MM.1S (cell line): ENCODE measurements at regions not wholly inside any gene's neighbourhood (a gene's known extent, or its start where the extent isn't known, plus 50 kb on each side); places are given as distances from the start of the nearest gene placed in this dataset.

Experiments used
- DNase-seq: peaks from one replicate; pipeline ENCODE4 v3.0.0-alpha.2; 2015
- H2AFZ ChIP-seq: fragments of 300-600 bp; sonication (generic); 2 replicates; pipeline ENCODE4 v1.6.0; 2016; ENCODE audit warnings: antibody characterized with exemption, low read length
- H3F3A ChIP-seq: fragments of 300-600 bp; sonication (generic); 2 replicates; pipeline ENCODE4 v1.6.1; 2016; ENCODE audit warnings: mild to moderate bottlenecking, antibody characterized with exemption, low read length, moderate library complexity, mixed read lengths; ENCODE audit not compliant: insufficient read depth
- H3K27ac ChIP-seq: fragments of 300-600 bp; sonication (generic); 2 replicates; pipeline ENCODE4 v1.5.1; 2016; ENCODE audit warnings: mild to moderate bottlenecking, low read length
- H3K27me3 ChIP-seq: fragments of 300-600 bp; sonication (generic); replicated peaks from 2 replicates; pipeline ENCODE4 v1.6.0; 2016; ENCODE audit warnings: low read length; ENCODE audit not compliant: insufficient read depth
- H3K36me3 ChIP-seq: fragments of 300-600 bp; sonication (generic); replicated peaks from 2 replicates; pipeline ENCODE4 v1.6.1; 2016; ENCODE audit warnings: mild to moderate bottlenecking, low read length, mixed read lengths; ENCODE audit not compliant: insufficient read depth
- H3K4me1 ChIP-seq: fragments of 300-600 bp; sonication (generic); 2 replicates; pipeline ENCODE4 v1.6.1; 2016; ENCODE audit warnings: low read length, mixed read lengths
- H3K4me2 ChIP-seq: fragments of 300-600 bp; sonication (generic); 2 replicates; pipeline ENCODE4 v1.6.0; 2016; ENCODE audit warnings: low read depth, low read length
- H3K4me3 ChIP-seq: fragments of 300-600 bp; sonication (generic); 2 replicates; pipeline ENCODE4 v1.5.1; 2016; ENCODE audit warnings: low read length, mixed read lengths
- H3K79me2 ChIP-seq: fragments of 300-600 bp; sonication (generic); 2 replicates; pipeline ENCODE4 v1.6.1; 2016; ENCODE audit warnings: mixed run types, low read length, mixed read lengths
- H3K9ac ChIP-seq: fragments of 300-600 bp; sonication (generic); 2 replicates; pipeline ENCODE4 v1.6.1; 2016; ENCODE audit warnings: low read length, mixed read lengths
- H3K9me2 ChIP-seq: fragments of 300-600 bp; sonication (generic); replicated peaks from 2 replicates; pipeline ENCODE4 v1.6.1; 2016; ENCODE audit warnings: mild to moderate bottlenecking, low read length, mixed read lengths; ENCODE audit not compliant: insufficient read depth
- H3K9me3 ChIP-seq: fragments of 300-600 bp; sonication (generic); replicated peaks from 2 replicates; pipeline ENCODE4 v1.6.1; 2016; ENCODE audit warnings: mild to moderate bottlenecking, low read length, mixed read lengths; ENCODE audit not compliant: insufficient read depth
- H4K20me1 ChIP-seq: fragments of 300-600 bp; sonication (generic); 2 replicates; pipeline ENCODE4 v1.6.1; 2016; ENCODE audit warnings: mild to moderate bottlenecking, low read length, moderate library complexity, mixed read lengths; ENCODE audit not compliant: insufficient read depth
- CTCF ChIP-seq: fragments of 300-600 bp; sonication (generic); IDR thresholded peaks from 2 replicates; pipeline ENCODE4 v1.5.1; 2016; ENCODE audit warnings: antibody characterized with exemption, low read length, mixed read lengths
- EZH2 ChIP-seq: fragments of 300-600 bp; sonication (generic); optimal IDR thresholded peaks from 2 replicates; pipeline ENCODE3; 2017; ENCODE audit warnings: low read depth, mild to moderate bottlenecking, antibody characterized with exemption, low read length, mixed read lengths
- EZH2phosphoT487 ChIP-seq: fragments of 300-600 bp; sonication (generic); IDR thresholded peaks from 2 replicates; pipeline ENCODE4 v1.6.1; 2018; ENCODE audit warnings: antibody characterized with exemption, low read length

- Histone ChIP-seq H4K20me1 (no peaks in the 10 kb centered on the region), H3K79me2 (no peaks in the 10 kb centered on the region), H3K9ac (no peak overlapping the region), H3K27ac (no peak overlapping the region), H3K4me3 (no peak overlapping the region), H3K27me3 (no peaks in the 10 kb centered on the region), H3K9me3 (no peaks in the 10 kb centered on the region), H3K4me1 (no peaks in the 10 kb centered on the region), H3F3A (no peaks in the 10 kb centered on the region), H3K9me2 (no peaks in the 10 kb centered on the region), H2AFZ (no peak overlapping the region), H3K36me3 (no peaks in the 10 kb centered on the region), H3K4me2 (no peak overlapping the region)
- DNase-seq, result no peak
- TF ChIP-seq EZH2phosphoT487 (no peak), CTCF (no peak), EZH2 (no peak)
Measured at GRCh38 chr12:87518481-87518880, 510.7 kb downstream of the C12orf50 start.

GRCh38 chr12:87518036-87518435 lies 511.2 kb downstream of the C12orf50 start:
- no peaks in the 10 kb centered on the region for H3F3A ChIP-seq
- H3K4me3 ChIP-seq, result no peak overlapping the region
- H3K4me2 ChIP-seq, result no peak overlapping the region
- H3K9ac ChIP-seq, result no peak overlapping the region
- DNase-seq, result no peak
- H4K20me1 ChIP-seq, result no peaks in the 10 kb centered on the region
- H2AFZ ChIP-seq, result no peak overlapping the region
- H3K9me2 ChIP-seq, result no peaks in the 10 kb centered on the region
- TF ChIP-seq EZH2, result no peak
- TF ChIP-seq CTCF, result no peak
- TF ChIP-seq EZH2phosphoT487, result no peak
- H3K9me3 ChIP-seq, result no peaks in the 10 kb centered on the region
- H3K27ac ChIP-seq, result no peak overlapping the region
- no peaks in the 10 kb centered on the region for H3K36me3 ChIP-seq
- H3K4me1 ChIP-seq, result no peaks in the 10 kb centered on the region
- no peaks in the 10 kb centered on the region for H3K27me3 ChIP-seq
- H3K79me2 ChIP-seq, result no peaks in the 10 kb centered on the region

GRCh38 chr12:87513536-87514280 lies 515.5 kb downstream of the C12orf50 start:
- no peak for DNase-seq
- no peak for TF ChIP-seq EZH2phosphoT487
- no peak for TF ChIP-seq CTCF
- TF ChIP-seq EZH2, result no peak
- no peak overlapping the region for H2AFZ ChIP-seq
- no peak overlapping the region for H3K27ac ChIP-seq
- H3K9me3 ChIP-seq, result no peaks in the 10 kb centered on the region
- no peaks in the 10 kb centered on the region for H3F3A ChIP-seq
- no peaks in the 10 kb centered on the region for H3K79me2 ChIP-seq
- no peak overlapping the region for H3K9ac ChIP-seq
- H3K4me3 ChIP-seq, result no peak overlapping the region
- no peaks in the 10 kb centered on the region for H3K27me3 ChIP-seq
- no peaks in the 10 kb centered on the region for H3K36me3 ChIP-seq
- no peaks in the 10 kb centered on the region for H4K20me1 ChIP-seq
- no peaks in the 10 kb centered on the region for H3K4me1 ChIP-seq
- no peaks in the 10 kb centered on the region for H3K9me2 ChIP-seq
- no peak overlapping the region for H3K4me2 ChIP-seq
